GOT3 (cell line): ENCODE measurements at regions not wholly inside any gene's neighbourhood (a gene's known extent, or its start where the extent isn't known, plus 50 kb on each side); places are given as distances from the start of the nearest gene placed in this dataset.
"Not testable (repeated sequence)": the region's sequence is repeated elsewhere in the genome, so short reads cannot be mapped to it uniquely, and the experiment has no call there.

ENCODE experiments used
- DNase-seq: peaks from one replicate; lab custom pipeline; 2025; ENCODE audit warnings: mixed read lengths; lab: John Stamatoyannopoulos, UW

DNA sequence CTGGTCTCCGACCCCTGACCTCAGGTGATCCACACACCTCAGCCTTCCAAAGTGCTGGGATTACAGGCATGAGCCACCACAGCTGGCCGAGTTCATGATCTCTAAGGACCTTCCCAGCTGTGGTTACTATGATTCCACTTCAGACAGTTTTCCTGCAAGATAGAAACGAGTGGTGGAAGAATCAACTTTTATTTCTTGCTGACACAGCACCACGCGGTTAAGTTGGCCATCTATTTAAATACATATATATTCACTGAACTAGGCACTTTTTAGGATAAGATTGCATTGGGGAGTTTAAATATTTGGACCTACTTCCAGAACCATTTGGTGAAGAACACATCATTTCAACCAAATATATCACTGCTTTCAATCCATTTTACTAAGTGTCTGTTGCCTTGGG is 213.4 kb downstream of the TBX5 start:
- DNase-seq, result no peak

DNA sequence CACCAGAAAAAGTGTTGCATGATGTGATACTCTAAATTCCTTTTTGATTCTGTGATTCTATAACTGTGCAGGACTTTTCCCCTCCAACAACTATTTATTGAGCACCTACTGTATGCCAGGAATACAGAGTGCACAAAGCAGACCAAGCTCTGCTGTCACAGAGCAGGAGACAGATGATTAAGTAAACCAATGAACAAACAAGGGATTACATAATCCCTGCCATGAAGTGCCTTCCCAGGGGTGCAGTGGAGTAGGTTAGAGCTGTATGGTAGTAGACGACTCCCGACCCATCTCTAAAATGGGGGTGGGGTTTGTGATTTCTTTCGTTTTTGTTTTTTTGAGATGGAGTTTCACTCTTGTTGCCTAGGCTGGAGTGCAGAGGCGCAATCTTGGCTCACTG is 213.9 kb downstream of the TBX5 start:
- no peak for DNase-seq

DNA sequence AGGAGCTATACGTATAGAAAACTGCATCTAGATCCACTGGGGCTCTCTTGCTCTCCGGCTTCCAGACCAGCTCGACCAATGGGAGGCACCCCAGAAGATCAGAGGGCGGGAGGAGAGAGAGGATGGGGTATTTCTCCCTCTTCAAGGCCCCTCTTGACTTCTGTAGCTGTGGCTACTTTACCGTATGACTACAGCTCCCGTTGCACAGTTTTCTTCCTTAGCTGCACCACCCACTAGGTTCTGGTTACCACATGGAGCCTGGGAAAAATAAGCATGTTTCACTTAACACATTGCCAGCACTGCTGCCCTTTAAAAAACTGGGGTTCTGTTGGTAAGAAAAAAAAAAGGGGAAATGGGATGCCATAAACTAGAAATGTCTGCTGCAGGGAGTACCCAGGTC is 214.4 kb downstream of the TBX5 start:
- no peak for DNase-seq

DNA sequence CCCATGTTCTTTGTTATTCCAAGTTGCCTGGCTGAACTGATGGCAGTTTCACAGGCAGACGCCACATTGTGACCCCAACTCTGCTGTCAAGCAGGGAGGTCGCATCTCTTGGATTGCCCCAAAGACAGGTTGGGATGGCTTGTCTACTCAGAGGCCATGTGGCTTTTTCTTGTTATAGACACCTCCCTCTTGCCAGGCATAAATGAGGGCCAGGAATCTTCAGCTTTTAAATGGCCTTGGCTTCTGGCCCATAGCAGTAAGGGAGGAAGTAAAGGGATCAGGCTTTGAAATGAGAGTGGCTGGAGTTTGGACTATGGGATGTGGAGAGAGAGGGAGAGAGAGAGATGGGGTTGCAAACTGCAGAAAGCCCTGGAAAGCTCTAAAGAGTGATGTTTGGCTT is 215.0 kb downstream of the TBX5 start:
- DNase-seq, result no peak

DNA sequence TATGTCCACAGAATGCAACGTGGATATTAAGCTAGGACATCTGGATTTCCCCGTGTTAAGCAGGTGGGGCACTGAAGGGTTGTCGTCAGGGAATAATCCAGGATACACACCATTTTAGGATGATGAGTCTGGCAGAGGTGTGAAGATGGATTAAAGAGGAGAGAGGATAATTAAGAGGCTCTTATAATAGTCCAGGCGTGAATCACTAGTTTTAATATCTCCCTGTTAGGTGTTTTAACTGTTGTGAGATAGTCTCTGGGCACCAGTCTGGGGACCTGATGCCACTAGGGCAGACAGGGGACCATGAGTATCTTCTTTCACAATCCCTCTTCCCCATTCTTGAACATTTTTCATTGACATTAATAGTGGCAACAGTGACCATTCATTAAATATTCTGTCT is 216.7 kb downstream of the TBX5 start:
- DNase-seq, result no peak

DNA sequence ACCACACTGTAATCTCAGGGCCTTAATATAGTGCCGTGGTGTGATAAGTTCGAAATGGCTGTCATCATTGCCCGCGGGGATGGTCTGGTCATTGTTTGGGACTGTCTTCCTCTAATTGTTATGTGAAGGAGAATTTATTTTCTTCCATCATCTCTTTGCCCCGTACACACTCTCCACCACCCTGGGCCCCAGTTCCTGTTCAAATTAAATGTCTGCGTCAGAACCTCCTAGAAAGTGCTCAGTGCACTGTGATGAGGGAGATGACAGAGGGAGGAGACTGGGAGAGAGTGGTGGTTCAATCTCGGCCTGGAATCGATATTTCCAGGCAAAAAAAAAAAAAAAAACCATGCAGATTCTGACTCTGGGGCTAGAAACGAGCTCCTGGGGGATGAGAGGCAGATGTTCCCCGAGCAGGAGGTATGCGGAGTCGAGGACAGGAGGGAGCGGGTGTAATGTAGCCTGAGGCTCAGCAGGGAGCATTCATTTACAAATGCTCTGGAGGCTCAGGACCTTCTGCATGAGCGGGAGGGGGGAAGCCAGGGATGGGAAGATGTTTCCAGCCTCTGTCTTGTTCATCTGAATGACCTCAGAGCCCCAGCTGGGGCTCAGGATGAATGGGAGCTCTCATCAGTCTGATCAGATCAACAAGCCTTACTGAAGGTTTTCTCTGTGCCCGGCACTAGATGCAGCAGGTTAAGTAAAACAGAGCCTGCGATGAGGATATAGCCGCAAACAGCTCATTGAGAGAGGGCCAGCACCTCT is 219.5 kb downstream of the TBX5 start:
- DNase-seq, result no peak

DNA sequence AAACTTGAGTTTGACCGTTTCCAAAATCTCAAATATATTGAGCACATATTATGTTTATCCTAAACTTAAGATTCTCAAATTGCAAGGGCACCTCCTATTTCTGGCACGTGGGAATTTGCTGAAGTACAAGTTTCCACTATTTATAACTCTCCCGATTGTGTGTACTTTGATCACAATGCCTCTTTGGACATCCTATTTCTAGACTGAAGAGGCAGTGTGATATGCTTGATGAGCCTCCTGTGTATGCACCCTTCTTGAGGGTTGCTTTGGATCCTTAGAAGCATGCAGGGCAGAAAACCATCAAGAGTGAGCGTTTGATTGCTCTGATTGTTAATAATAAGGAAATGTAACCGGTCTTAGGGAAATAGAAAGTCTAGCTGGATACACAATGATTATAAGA is 218.9 kb upstream of the RBM19 start:
- no peak for DNase-seq

DNA sequence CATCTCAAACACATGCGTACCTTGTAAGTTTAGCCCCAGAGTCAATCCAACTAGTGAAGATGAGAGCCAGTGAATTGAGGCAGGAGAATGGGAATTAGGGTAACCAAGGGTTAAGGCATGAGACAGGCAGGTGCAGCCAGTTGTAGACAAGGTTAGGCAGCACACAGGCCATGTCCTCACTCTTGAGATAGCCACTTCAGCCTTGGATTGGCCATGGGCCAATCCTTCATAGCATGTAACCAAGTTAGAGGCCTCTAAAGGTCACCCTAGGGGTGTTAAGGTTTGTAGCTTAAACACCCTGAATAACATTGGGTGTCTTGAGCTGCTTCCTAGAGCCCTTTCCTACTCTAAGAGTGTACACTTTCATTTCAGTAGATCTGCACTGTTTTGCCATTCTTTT is 208.2 kb upstream of the RBM19 start:
- DNase-seq, result no peak

DNA sequence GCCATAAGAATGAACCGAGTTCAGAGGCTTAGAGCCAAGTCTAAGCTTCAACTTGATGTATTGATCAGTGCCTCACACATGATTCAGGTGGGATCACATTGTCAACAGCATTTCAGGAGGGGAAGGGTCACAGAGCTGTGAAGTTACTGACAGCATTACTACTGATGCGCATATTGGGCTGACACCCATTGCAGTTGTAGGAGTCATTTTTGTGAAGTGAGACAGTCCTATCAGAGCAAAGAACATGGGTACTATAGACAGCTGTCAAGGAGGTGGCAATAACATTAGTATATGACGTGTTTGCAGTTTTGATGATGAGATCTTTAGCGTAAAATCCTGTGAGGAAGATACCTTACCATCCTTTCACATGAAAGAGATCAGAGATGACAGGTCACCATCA is 206.0 kb upstream of the RBM19 start:
- no peak for DNase-seq

DNA sequence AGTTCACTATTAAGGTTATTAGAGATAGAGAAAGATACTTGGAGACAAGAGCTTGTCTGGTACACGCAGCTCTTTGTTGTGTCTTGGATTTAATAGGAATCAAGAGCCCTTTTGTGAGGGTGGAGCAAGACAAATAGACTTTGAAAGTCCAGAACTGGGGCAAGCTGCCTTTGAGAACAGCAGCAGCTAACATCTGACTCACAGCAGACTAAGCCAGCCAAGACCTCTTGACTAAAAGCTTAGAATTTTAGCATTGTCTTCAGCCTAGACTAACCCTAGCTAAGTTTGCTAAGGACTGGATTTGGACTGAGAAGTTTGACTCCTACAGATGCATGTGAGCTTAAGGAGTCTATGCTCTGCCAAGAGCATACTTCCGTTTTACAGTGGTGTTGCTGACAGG is 201.9 kb upstream of the RBM19 start:
- no peak for DNase-seq

DNA sequence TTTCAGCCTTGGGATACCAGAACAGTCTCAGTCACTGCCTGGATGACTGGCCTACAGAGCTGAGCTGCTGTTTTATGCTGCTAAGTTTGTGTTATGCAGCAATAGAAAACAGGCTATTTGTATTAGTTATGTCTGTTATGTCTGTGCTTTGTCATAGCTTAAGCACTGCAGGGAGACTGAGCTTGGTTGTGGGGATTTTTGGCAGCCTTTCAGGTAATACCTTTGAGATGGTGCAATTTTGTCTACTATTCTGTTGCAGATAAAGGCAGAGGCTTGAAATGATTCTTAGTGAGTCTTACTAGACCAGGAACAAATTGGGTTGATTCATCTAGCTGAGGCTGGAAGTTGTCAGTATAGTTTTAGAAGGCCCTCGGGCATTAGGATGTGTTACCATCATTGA is 201.3 kb upstream of the RBM19 start:
- DNase-seq, result no peak

DNA sequence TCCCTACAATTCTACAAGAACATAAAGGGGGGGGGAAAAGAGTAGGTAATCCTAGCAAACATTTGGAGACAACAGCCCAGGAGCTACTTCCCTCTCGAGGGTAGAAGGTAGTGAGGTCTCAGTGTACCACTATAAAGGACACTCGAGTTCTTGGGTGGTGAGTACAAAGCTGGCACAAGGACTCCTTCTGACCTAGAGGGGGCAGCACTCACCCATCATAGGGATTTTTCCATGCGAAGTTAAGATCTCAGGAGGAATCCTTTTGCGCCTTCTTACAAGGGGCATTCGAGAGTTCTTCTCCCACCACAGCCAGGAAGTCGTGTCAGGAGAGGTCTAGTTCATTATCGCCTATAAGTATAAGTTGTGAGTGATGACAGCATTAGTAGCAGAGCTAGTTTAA is 200.2 kb upstream of the RBM19 start:
- DNase-seq, result no peak

DNA sequence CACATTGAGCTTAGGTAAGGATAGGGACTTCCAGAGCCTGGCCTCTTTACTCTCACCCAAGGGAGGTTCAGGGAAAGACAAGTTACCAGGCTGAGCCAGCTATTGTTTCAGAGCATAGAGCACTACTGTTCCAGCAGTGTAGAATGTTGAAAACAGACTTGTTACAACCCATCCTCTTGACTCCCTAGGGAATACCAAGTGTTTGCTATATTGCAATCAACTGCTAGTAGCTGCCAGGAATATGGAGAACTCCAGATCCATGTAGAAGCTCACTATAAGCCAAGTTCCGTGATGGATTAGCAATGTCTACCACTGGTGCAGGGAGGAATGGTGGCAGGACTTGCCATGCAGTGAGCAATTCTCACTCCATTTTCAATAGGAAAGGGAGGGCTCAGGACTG is 199.8 kb upstream of the RBM19 start:
- no peak for DNase-seq

DNA sequence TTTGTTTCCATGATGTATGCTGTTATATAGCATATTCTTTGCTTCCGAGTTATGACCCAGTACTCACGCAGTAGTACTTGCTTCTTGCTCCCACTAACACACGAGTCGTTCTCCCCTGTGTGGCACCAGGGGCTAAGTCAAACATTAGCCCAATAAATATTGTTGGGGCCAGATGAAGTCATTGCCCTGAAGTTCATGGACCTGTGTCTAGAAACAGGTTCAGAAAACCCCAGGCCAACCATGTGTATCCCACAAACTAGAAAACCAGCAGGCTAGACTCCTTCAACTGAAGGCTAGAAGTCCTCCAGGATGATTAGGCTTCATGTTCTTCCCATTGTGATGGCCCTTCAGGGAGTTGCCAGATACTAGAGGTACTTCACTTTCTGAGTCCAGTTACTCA is 198.2 kb upstream of the RBM19 start:
- DNase-seq, result no peak

DNA sequence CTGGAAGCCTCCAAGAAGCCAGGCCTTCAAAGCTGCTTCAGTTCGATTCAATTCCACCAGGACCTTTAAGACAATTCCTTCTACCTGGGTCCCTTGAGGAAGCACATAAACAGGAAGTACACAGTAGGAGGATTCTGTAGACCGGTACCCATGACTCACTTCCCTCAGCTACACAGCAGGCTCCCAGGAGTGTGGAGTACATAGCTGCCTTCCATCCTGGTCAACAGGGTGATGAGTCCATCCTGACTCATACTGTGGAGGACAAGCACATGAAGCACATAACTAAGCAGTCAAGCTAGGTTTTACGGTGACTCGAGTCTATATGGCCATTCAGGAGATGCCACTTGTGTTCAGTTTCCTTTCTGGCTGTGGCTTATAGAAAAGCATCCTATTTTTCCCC is 197.6 kb upstream of the RBM19 start:
- DNase-seq, result peak; percentile 13

DNA sequence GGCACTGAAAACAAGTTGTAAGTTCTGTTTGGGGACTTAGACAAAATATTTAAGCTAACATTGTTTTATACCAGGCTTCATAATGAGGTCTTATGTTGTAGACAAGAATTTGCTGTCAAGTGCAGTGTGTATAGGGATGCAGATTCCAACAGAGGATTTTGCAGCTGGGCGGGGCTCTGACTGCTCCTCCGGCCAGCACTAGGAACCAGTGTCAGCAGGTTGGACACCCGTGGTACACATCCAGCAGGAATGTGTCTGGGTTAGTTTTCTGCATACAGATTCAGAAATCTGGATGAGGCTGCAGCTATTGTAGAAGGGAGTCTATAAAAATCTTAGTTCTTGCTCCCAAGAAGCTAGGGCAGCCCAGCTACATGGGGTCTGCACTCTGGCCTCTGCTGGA is 194.3 kb upstream of the RBM19 start:
- no peak for DNase-seq

DNA sequence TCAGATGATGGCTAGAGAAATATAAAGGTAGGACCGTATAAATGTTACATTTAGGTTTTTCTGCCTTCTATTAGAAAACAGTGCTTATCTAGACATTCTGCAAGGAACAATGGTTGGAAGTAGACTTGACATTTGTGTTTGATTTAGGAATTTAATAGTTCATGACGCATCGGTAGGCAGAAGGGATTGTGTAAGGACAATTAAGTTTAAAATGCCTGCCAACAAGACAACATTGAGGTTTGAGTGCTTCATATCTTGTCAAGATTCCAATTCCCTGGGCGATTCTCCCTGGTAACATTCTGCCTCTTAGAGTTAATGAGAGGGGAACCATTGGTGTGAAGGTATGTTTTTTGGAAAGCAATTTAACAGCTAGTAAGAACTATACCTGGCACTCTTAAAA is 186.8 kb upstream of the RBM19 start:
- DNase-seq, result no peak

DNA sequence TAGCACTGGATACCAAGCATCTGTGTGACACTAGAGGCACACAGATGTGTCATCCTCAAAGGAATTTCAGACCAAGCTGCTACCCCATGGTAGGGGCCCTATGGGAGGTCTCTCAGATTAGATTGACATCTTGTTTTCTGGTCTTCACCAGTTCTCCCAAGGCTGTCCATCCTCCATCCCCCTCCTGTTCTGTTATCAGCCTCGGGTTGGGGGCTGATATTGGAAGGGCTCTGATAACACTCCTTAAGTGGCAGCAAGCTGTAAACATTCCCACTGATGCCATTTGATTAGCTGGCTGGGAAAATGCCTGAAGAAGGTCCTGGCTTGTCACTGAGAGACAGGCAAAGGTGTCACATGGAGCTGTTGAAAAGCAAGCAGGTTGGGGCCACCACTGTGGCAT is 185.9 kb upstream of the RBM19 start:
- DNase-seq, result no peak

DNA sequence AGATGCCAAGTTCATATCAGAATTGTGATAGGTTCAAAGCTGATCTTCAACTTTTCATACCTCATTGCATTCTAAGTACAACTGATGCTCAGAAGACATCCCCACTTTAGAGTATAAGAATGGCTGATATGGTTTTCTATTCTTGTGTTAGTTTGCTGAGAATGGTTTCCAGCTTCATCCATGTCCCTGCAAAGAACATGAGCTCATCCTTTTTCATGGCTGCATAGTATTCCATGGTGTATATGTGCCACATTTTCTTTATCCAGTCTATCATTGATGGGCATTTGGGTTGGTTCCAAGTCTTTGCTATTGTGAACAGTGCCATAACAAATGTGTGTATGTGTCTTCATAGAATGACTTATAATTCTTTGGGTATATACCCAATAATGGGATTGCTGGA is 184.5 kb upstream of the RBM19 start:
- not testable (repeated sequence) for DNase-seq

DNA sequence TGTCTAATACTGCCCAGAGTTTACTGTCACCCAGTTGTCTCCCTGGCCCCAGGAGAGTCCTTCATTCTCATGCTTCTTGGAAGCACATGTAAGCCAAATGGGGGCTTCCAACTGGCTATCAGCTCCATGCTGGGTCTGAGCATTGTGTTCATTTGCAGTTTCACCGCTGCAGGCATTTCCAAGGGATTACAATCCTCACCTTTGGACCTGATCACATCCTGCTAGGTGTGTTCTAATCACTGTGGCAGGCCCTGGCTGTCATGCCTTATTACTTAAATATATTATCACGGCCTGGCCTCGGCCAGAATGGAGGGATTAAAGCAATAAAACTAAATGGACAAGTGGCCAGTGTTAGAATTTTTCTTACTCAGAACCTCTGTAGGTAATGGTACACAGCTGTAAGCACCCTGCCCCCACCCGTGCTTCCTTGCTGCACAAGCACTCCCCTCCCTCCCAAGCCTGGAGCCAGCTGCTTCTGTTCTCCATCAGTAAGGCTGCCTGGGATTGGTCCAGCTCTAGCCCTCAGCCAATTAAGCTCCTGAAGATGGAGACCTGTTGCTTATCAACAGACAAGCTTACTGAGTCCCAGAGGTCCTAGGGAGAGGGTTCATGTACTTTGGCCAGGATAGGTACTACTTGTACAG is 175.9 kb upstream of the RBM19 start:
- DNase-seq, result no peak

DNA sequence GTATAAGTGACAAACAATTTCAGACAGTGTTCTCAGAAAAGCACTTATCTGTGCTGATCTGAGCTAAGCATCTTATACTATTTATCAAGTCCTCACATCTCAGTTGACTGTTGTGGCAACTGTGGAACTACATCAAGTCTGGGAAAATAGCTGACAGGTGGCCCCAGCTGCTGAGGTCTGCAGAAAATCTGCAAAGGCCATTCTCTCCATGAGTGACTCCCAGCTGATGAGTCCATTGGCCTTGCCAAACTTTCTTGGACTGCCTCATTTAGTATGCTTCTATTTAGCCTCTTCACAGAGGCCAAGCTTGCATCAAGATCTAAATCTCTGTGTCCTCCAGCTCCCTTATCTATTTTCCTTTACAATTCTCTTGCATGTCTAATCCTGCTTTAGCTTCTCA is 174.5 kb upstream of the RBM19 start:
- DNase-seq, result no peak

DNA sequence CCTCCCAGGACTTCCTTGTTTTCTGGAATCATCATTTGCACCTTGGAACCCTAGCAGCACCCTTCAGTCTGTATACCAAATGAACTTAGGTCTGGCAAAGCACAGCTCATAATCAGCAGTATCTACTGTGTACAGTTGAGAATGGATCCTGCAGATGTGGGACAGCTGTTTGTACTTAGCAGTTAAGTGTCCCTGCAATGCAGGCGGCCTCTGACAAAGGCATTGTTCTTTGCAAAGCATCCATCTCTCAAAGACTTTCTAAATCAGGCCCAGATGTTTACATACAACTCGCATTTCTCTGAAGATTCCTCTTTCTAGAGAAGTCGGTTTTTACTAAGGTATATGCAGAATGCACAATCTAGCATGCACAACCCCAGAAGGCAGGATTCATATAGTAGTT is 170.5 kb upstream of the RBM19 start:
- DNase-seq, result no peak

DNA sequence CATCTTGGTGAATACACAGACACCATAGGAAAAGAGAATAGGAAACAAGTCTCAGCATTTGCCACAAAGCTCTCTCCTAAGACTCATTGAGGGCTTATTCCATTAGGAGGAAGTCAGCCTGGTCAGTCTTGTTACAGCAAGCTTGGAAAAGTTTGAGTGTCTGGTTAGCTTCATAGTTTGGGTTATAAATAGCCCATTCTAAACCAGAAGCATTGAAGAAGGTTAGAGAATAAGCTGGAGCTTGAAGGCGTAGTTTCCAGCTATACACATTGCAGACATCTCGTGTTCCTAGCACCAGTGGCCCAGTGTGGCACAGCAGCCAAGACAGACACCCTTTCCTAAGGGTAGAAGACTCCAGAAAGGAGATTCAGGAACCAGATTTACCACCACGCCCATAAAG is 168.8 kb upstream of the RBM19 start:
- DNase-seq, result no peak

DNA sequence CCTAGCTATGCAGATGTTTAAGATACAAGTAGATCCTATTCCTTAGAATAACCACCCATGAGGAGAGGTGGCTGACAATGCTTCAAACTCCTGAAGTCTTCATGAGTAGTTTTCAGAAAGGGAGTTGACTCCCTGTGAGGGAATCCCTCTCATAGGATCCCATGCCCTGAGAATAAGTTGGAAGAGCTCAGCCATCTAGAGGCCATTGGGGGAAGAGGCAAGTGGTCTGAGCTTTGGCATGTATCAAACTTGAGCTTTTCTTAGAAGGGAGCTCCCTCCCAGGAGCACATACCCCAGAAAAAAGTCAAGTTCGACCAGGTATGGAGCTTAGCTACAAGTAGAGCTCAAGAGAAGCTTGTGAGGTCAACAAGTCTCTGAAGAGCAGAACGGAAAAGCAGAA is 165.7 kb upstream of the RBM19 start:
- DNase-seq, result no peak
